Fibroblast of mammary gland (primary cell): ENCODE measurements at regions not wholly inside any gene's neighbourhood (a gene's known extent, or its start where the extent isn't known, plus 50 kb on each side); places are given as distances from the start of the nearest gene placed in this dataset.
"Not testable (repeated sequence)": the region's sequence is repeated elsewhere in the genome, so short reads cannot be mapped to it uniquely, and the experiment has no call there.

ENCODE experiments used
- DNase-seq: peaks from one replicate; pipeline ENCODE4 v3.0.0-alpha.2; 2010; ENCODE audit warnings: low read depth
- H3K4me3 ChIP-seq: 2 replicates; pipeline ENCODE4 v1.5.1; 2011; ENCODE audit warnings: low read depth, mild to moderate bottlenecking, low read length, moderate library complexity; ENCODE audit not compliant: control insufficient read depth
- CTCF ChIP-seq: conservative IDR thresholded peaks from 2 replicates; pipeline ENCODE4 v1.5.1; 2011; ENCODE audit warnings: low read depth, low read length, inconsistent platforms; ENCODE audit not compliant: control insufficient read depth, insufficient read depth

DNA sequence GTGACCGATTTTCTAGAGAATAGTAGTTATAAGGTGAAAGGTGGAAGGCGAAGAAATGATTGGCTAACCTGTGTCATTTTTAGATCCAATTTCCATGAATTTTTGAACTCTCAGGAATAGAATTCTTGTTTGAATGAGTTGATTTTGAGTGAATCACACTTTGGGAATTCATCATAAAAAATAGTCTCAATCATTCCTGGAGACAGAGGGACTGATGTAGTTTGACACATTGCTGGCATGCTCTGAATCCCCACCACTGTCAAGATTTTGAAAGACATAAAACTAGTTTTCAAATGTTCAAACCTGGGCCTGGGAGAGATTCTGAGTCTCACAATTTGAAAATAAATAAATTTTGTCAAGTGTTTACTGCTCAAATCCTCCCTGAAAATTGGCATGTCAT, 861.4 kb upstream of the RAG2 start:
- DNase-seq = no peak
- no peak for TF ChIP-seq CTCF
- no peak overlapping the region for H3K4me3 ChIP-seq

DNA sequence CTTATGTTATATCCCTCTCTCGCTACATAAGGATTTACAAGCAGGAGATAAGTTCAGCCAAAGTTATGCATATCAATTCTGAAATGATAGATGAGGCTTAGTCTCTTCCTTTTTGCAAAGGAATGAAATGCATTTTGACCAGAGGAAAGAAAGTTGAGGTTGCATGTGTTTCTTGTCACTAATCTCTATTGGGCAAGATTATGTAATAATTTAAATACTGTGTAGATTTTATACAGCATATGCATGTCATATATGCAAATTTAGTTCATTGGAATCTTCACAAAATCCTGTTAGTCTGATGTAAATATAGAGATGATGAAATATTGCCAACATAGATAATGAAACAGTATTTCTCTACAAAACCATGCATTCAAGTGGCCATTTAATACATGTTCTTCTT, 858.7 kb upstream of the RAG2 start:
- no peak overlapping the region for H3K4me3 ChIP-seq
- no peak for DNase-seq
- no peak for TF ChIP-seq CTCF

- TF ChIP-seq CTCF = no peak
- H3K4me3 ChIP-seq = no peak overlapping the region
- no peak for DNase-seq
Measured at GRCh38 chr11:37451903-37452302, 853.9 kb upstream of the RAG2 start.

- no peak for TF ChIP-seq CTCF
- no peak overlapping the region for H3K4me3 ChIP-seq
- peak; percentile 17 for DNase-seq
Measured at GRCh38 chr11:37450613-37451012, 852.6 kb upstream of the RAG2 start.

DNA sequence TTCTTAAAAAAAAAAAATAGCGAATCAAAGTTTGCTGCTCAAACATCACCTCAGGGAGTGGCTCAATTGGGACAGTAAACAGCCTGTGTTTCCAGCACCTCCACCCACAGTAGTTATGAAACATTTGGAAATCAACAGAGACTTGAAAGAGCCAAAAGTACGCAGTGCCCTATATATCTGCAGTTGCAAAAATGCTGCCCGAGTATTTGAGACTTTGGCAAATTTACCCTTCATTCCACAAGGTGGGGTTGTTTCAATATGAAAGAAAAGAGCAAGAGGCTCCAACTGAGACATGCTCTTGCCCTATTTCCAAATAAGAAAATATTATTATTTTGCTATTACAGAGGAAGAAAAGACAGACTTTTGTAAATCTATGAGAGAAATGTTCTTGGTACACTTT, 851.1 kb upstream of the RAG2 start:
- H3K4me3 ChIP-seq = no peak overlapping the region
- TF ChIP-seq CTCF = peak; percentile 64
- peak; percentile 67 for DNase-seq

DNA sequence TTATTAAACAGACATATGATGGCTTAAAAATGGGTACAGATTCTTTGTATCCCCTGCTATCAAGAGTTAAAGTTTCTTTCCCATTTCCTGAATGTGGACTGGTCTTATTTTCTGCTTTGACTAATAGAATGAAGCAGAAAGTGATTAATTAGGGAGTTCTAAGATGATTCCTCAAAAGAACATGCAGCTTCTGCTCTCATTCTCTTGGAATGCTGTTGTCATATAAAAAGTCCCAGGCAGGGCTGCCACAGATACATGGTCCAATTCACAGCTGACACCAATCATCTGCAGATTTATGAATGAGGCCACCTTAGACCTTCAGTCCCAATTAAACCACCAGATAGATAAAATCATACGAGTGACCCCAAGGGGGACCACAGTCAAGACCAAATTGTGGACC, 844.5 kb upstream of the RAG2 start:
- DNase-seq = no peak
- TF ChIP-seq CTCF = no peak
- H3K4me3 ChIP-seq = no peak overlapping the region

DNA sequence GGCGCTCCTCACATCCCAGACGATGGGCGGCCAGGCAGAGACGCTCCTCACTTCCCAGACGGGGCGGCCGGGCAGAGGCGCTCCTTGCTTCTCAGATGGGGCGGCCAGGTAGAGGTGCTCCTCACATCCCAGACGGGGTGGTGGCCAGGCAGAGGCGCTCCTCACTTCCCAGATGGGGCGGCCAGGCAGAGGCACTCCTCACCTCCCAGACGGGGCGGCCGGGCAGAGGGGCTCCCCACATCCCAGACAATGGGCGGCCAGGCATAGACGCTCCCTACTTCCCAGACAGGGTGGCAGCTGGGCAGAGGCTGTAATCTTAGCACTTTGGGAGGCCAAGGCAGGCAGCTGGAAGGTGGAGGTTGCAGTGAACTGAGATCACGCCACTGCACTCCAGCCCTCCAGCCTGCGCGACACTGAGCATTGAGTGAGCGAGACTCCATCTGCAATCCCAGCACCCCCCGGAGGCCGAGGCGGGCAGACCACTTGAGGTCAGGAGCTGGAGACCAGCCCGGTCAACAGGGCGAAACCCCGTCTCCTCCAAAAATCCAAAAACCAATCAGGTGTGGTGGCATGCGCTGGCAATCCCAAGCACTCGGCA, 833.7 kb upstream of the RAG2 start:
- not testable (repeated sequence) for DNase-seq, H3K4me3 ChIP-seq

GRCh38 chr11:37430966-37431632, 833.1 kb upstream of the RAG2 start:
- not testable (repeated sequence) for DNase-seq, H3K4me3 ChIP-seq
